H1 (cell line): ENCODE measurements at regions not wholly inside any gene's neighbourhood (a gene's known extent, or its start where the extent isn't known, plus 50 kb on each side); places are given as distances from the start of the nearest gene placed in this dataset.

ENCODE experiments used
- CTCF ChIA-PET: fragments of 300-600 bp; sonication (Branson Sonifier 250); formaldehyde crosslinking; loops from one replicate; lab custom pipeline; 2021; ENCODE audit not compliant: partially characterized antibody; lab: Charles Lee
- POLR2A ChIA-PET: fragments of 300-600 bp; sonication (Branson Sonifier 250); formaldehyde crosslinking; loops from one replicate; lab custom pipeline; 2021; ENCODE audit warnings: inconsistent platforms; ENCODE audit not compliant: partially characterized antibody; lab: Charles Lee
- DNase-seq, 2 experiments: peaks; one replicate each; pipeline versions ENCODE4 v3.0.0 to v3.0.0-alpha.2; 2010 to 2022; ENCODE audit warnings: low spot score in 2 of 2, low read depth in 1 of 2, mixed read lengths in 1 of 2
- FAIRE-seq: peaks from 2 replicates; lab custom pipeline; 2011; peaks lifted over from hg19 to GRCh38; lab: Jason Lieb, UNC
- H2AFZ ChIP-seq: 2 replicates; pipeline ENCODE4 v1.8.1; 2012; ENCODE audit warnings: low read length, inconsistent platforms
- H2AK5ac ChIP-seq: 2 replicates; pipeline ENCODE4 v1.6.1; 2013; ENCODE audit warnings: low read depth, low read length
- H2BK120ac ChIP-seq: replicated peaks from 2 replicates; pipeline ENCODE3; 2013; ENCODE audit warnings: low read depth, low read length, inconsistent platforms
- H2BK12ac ChIP-seq: 2 replicates; pipeline ENCODE4 v1.6.1; 2013; ENCODE audit warnings: low read depth, low read length
- H2BK15ac ChIP-seq: 2 replicates; pipeline ENCODE4 v1.6.1; 2013; ENCODE audit warnings: low read length
- H2BK20ac ChIP-seq: 2 replicates; pipeline ENCODE4 v1.6.1; 2013; ENCODE audit warnings: low read length
- H2BK5ac ChIP-seq: 2 replicates; pipeline ENCODE4 v1.6.1; 2013; ENCODE audit warnings: low read depth, low read length
- H3K14ac ChIP-seq: 2 replicates; pipeline ENCODE4 v1.6.1; 2013; ENCODE audit warnings: inconsistent platforms; ENCODE audit not compliant: insufficient read length
- H3K18ac ChIP-seq: 2 replicates; pipeline ENCODE4 v1.6.1; 2013; ENCODE audit warnings: low read length; ENCODE audit errors: extremely low read depth
- H3K23ac ChIP-seq: 2 replicates; pipeline ENCODE4 v1.6.1; 2013; ENCODE audit warnings: inconsistent platforms; ENCODE audit not compliant: insufficient read length
- H3K23me2 ChIP-seq: 2 replicates; pipeline ENCODE4 v1.6.1; 2013; ENCODE audit warnings: low read depth, low read length
- H3K27ac ChIP-seq: 2 replicates; pipeline ENCODE4 v1.6.1; 2011; ENCODE audit warnings: low read depth, low read length, inconsistent platforms
- H3K27me3 ChIP-seq, 4 experiments: replicated peaks in 1 of 4; 1 replicate in 1 of 4; 2 replicates in 3 of 4; pipeline versions ENCODE4 v1.6.1 to v1.8.1; 2011 to 2013; ENCODE audit warnings: low read length in 3 of 4, mild to moderate bottlenecking in 3 of 4, inconsistent platforms in 2 of 4, mixed read lengths in 2 of 4, moderate library complexity in 1 of 4; ENCODE audit not compliant: control insufficient read depth in 3 of 4, insufficient read depth in 3 of 4; ENCODE audit errors: extremely low read depth in 1 of 4
- H3K36me3 ChIP-seq, 4 experiments: 2 replicates each; pipeline versions ENCODE4 v1.6.1 to v1.8.1; 2011 to 2013; ENCODE audit warnings: mild to moderate bottlenecking in 4 of 4, low read length in 3 of 4, moderate library complexity in 2 of 4, control low read depth in 1 of 4, inconsistent platforms in 1 of 4; ENCODE audit not compliant: insufficient read depth in 4 of 4, control insufficient read depth in 2 of 4
- H3K4ac ChIP-seq: replicated peaks from 2 replicates; pipeline ENCODE3; 2013; ENCODE audit warnings: low read length, low read depth, mixed read lengths, inconsistent platforms; ENCODE audit not compliant: insufficient read length
- H3K4me1 ChIP-seq, 4 experiments: replicated peaks in 1 of 4; 1 replicate in 1 of 4; 2 replicates in 3 of 4; pipeline versions ENCODE4 v1.6.1 to v1.8.1; 2011 to 2013; ENCODE audit warnings: low read length in 3 of 4, inconsistent platforms in 2 of 4, mixed read lengths in 1 of 4; ENCODE audit not compliant: insufficient read depth in 4 of 4, control insufficient read depth in 3 of 4
- H3K4me2 ChIP-seq, 2 experiments: 2 replicates each; pipeline versions ENCODE4 v1.6.1 to v1.8.1; 2011 to 2013; ENCODE audit warnings: low read depth in 2 of 2, low read length in 2 of 2, control low read depth in 1 of 2, inconsistent platforms in 1 of 2, mild to moderate bottlenecking in 1 of 2; ENCODE audit not compliant: insufficient read depth in 1 of 2
- H3K4me3 ChIP-seq, 4 experiments: fragments of 200-600, 300-600 bp in 1 of 4; sonication (generic), shearing (Covaris generic), sonication (Bioruptor Twin) in 1 of 4; 2 replicates each; pipeline versions ENCODE4 v1.5.1 to v1.8.1; 2011 to 2016; ENCODE audit warnings: low read length in 4 of 4, low read depth in 3 of 4, control low read depth in 2 of 4, inconsistent platforms in 2 of 4, mild to moderate bottlenecking in 2 of 4, mixed read lengths in 1 of 4, moderate library complexity in 1 of 4; ENCODE audit not compliant: insufficient read depth in 2 of 4; ENCODE audit errors: extremely low read depth in 1 of 4
- H3K56ac ChIP-seq: replicated peaks from 2 replicates; pipeline ENCODE3; 2013; ENCODE audit warnings: low read depth, mild to moderate bottlenecking, mixed read lengths, low read length, inconsistent platforms; ENCODE audit not compliant: insufficient read length
- H3K79me1 ChIP-seq: 2 replicates; pipeline ENCODE4 v1.6.1; 2013; ENCODE audit warnings: low read depth, low read length, control low read depth
- H3K79me2 ChIP-seq, 2 experiments: 2 replicates each; pipeline versions ENCODE4 v1.6.1 to v1.8.1; 2012 to 2013; ENCODE audit warnings: low read length in 2 of 2, mild to moderate bottlenecking in 2 of 2, inconsistent platforms in 1 of 2; ENCODE audit not compliant: insufficient read depth in 2 of 2, control insufficient read depth in 1 of 2
- H3K9ac ChIP-seq, 4 experiments: replicated peaks in 1 of 4; 1 replicate in 1 of 4; 2 replicates in 3 of 4; pipeline versions ENCODE4 v1.6.1 to v1.8.1; 2011 to 2013; ENCODE audit warnings: low read depth in 3 of 4, low read length in 3 of 4, control low read depth in 2 of 4, mild to moderate bottlenecking in 2 of 4, moderate library complexity in 2 of 4, inconsistent platforms in 1 of 4; ENCODE audit errors: extremely low read depth in 1 of 4
- H3K9me3 ChIP-seq, 2 experiments: 2 replicates each; pipeline versions ENCODE4 v1.6.1 to v1.8.1; 2012 to 2013; ENCODE audit warnings: mild to moderate bottlenecking in 2 of 2, moderate library complexity in 2 of 2, control low read depth in 1 of 2, inconsistent platforms in 1 of 2, low read depth in 1 of 2, low read length in 1 of 2, mixed read lengths in 1 of 2; ENCODE audit not compliant: insufficient read depth in 2 of 2
- H4K20me1 ChIP-seq, 2 experiments: replicated peaks in 1 of 2; 2 replicates each; pipeline versions ENCODE3 to v1.8.1; 2011 to 2013; ENCODE audit warnings: inconsistent platforms in 2 of 2, low read length in 2 of 2, mild to moderate bottlenecking in 1 of 2; ENCODE audit not compliant: insufficient read depth in 2 of 2, control insufficient read depth in 1 of 2
- H4K5ac ChIP-seq: 2 replicates; pipeline ENCODE4 v1.6.1; 2013; ENCODE audit warnings: low read length, low read depth, mixed read lengths, inconsistent platforms; ENCODE audit not compliant: insufficient read length
- H4K8ac ChIP-seq: 2 replicates; pipeline ENCODE4 v1.8.0; 2013; ENCODE audit warnings: mild to moderate bottlenecking, moderate library complexity, low read length, inconsistent platforms; ENCODE audit not compliant: insufficient read depth; ENCODE audit errors: extremely low read depth
- H4K91ac ChIP-seq: replicated peaks from 2 replicates; pipeline ENCODE3; 2013; ENCODE audit warnings: low read length, mixed read lengths, inconsistent platforms; ENCODE audit not compliant: insufficient read length
- PHF8 ChIP-seq: fragments of 200-600 bp; sonication (generic); conservative IDR thresholded peaks from 2 replicates; pipeline ENCODE4 v1.7.1; 2012; ENCODE audit warnings: low read depth, mild to moderate bottlenecking, inconsistent platforms, low read length, moderate library complexity
- RAD21 ChIP-seq, 2 experiments: IDR thresholded peaks in 1 of 2; conservative IDR thresholded peaks in 1 of 2; 2 replicates each; pipeline ENCODE4 v1.6.1; 2011; ENCODE audit warnings: low read depth in 2 of 2, low read length in 2 of 2, improper control_type of control experiment in 1 of 2, inconsistent platforms in 1 of 2, mild to moderate bottlenecking in 1 of 2, moderate library complexity in 1 of 2
- RFX5 ChIP-seq: IDR thresholded peaks from 2 replicates; pipeline ENCODE4 v1.6.1; 2011; ENCODE audit warnings: low read depth, low read length, improper control_type of control experiment, borderline replicate concordance
- RNF2 ChIP-seq: fragments of 200-900, 300-1000 bp; sonication (generic); IDR thresholded peaks from 2 replicates; pipeline ENCODE4 v1.7.1; 2016; ENCODE audit warnings: borderline replicate concordance, low read depth, mild to moderate bottlenecking, antibody characterized with exemption, low read length; ENCODE audit not compliant: poor library complexity, severe bottlenecking; ENCODE audit errors: missing control alignments
- SP2 ChIP-seq: IDR thresholded peaks from 2 replicates; pipeline ENCODE4 v1.6.1; 2012; ENCODE audit warnings: mild to moderate bottlenecking, low read length, inconsistent platforms
- SRF ChIP-seq: IDR thresholded peaks from 2 replicates; pipeline ENCODE4 v1.6.1; 2011; ENCODE audit warnings: mild to moderate bottlenecking, low read depth, low read length, moderate library complexity
- TAF1 ChIP-seq: IDR thresholded peaks from 2 replicates; pipeline ENCODE4 v1.6.1; 2011; ENCODE audit warnings: mild to moderate bottlenecking, low read depth, low read length
- TAF7 ChIP-seq: optimal IDR thresholded peaks from 2 replicates; pipeline ENCODE3; 2011; ENCODE audit warnings: low read depth, mild to moderate bottlenecking, inconsistent platforms, low read length, moderate library complexity, borderline replicate concordance
- TBP ChIP-seq: IDR thresholded peaks from 2 replicates; pipeline ENCODE4 v1.6.1; 2011; ENCODE audit warnings: low read depth, low read length, improper control_type of control experiment
- whole genome bisulfite sequencing, 2 experiments: shearing (Covaris generic) in 1 of 2; methylation state at CpG; one replicate each; pipeline versions ENCODE4 v1.1.6 to v1.1.7; 2013 to 2015; ENCODE audit warnings: low lambda C conversion rate in 2 of 2, mixed read lengths in 2 of 2, inconsistent platforms in 1 of 2, low coverage in 1 of 2, missing lambda C conversion rate in 1 of 2; ENCODE audit not compliant: insufficient replicate concordance in 2 of 2, insufficient coverage in 1 of 2, insufficient read length in 1 of 2; ENCODE audit errors: extremely low coverage in 1 of 2, missing lambda C conversion rate in 1 of 2; 5-methylcytosine and 5-hydroxymethylcytosine counted together

DNA sequence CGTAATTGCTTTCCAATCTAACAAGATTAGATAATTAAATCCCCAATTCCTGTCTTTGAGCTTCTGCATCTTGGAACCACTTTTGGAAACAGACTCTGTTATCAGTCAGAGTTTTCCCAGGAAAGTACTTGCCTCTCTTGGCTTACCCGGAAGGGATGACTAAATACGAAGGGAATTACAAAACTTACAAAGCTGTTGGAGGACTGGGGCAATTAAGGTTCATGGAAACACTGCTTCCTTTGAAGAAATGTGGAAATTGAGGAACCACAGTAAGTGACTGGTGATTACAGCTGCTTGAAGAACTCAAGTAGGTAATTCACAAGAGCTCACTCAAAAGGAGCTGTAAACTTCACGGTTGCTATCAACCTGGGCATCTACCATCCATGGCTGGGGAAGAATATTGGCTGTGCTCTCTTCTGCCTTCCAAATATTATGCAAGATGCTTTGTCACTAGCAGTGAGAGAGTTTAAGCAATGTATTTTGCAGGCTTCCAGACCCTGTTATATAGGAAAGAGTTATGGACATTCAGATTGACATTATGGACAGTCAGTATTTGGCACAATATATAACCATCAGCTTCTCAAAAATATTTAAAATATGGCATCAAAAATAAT is 104.6 kb upstream of the MAN2A1 start:
- Histone ChIP-seq H4K8ac (no peak overlapping the region), H2BK5ac (no peak overlapping the region), H2AFZ (no peak overlapping the region), H2BK15ac (no peak overlapping the region), H4K20me1 (no peaks in the 10 kb centered on the region), H3K4me2 (no peak overlapping the region), H3K4me1 (no peaks in the 10 kb centered on the region), H4K5ac (no peak overlapping the region), H3K14ac (no peak overlapping the region), H2BK120ac (no peak overlapping the region), H3K9ac (no peak overlapping the region), H3K9me3 (no peaks in the 10 kb centered on the region), H3K18ac (no peak overlapping the region), H3K36me3 (no peaks in the 10 kb centered on the region)
- POLR2A ChIA-PET, result no interaction called here
- 69% methylated on average over 4 of the region's 4 CpGs; no CpG with 5 or more reads in 1 of the 2 experiments for WGBS, 2 experiments
- DNase-seq (no peak), FAIRE-seq (no peak)
- TF ChIP-seq PHF8, result no peak
- no peak for TF ChIP-seq RFX5
- TF ChIP-seq SRF, result no peak
- TF ChIP-seq TAF7, result no peak
- TF ChIP-seq RNF2, result no peak
- TF ChIP-seq SP2, result no peak
- no peak for TF ChIP-seq RAD21 (IDR thresholded peaks at IDR 0.05 in 1 of 2, conservative IDR thresholded peaks at IDR 0.05 in 1 of 2; ENCODE audit: low read depth in 2 of 2, low read length in 2 of 2)
- TF ChIP-seq TBP, result no peak
- TF ChIP-seq TAF1, result no peak
- TF ChIP-seq, all 59 proteins: peak for 0
- Histone ChIP-seq H3K4me3 (no peak overlapping the region), H3K23ac (no peak overlapping the region), H2AK5ac (no peak overlapping the region), H3K79me1 (no peaks in the 10 kb centered on the region), H3K56ac (no peak overlapping the region), H3K27me3 (peaks cover 0 to 1% (median 0%) of the 10 kb centered on the region in 4 experiments; a peak in 1 of 7 replicates), H3K27ac (no peak overlapping the region), H2BK12ac (no peak overlapping the region), H3K4ac (no peak overlapping the region), H3K23me2 (no peaks in the 10 kb centered on the region), H2BK20ac (no peak overlapping the region), H3K79me2 (no peaks in the 10 kb centered on the region), H4K91ac (no peak overlapping the region)
- CTCF ChIA-PET, result no interaction called here
